GF-D8 (cell line): ENCODE measurements at regions not wholly inside any gene's neighbourhood (a gene's known extent, or its start where the extent isn't known, plus 50 kb on each side); places are given as distances from the start of the nearest gene placed in this dataset.

Experiments
- DNase-seq: peaks from one replicate; lab custom pipeline; 2025; lab: John Stamatoyannopoulos, UW

- DNase-seq, result no peak
These were observed 62.0 kb upstream of the EGFR start for GRCh38 chr7:54956865-54957264.

DNA sequence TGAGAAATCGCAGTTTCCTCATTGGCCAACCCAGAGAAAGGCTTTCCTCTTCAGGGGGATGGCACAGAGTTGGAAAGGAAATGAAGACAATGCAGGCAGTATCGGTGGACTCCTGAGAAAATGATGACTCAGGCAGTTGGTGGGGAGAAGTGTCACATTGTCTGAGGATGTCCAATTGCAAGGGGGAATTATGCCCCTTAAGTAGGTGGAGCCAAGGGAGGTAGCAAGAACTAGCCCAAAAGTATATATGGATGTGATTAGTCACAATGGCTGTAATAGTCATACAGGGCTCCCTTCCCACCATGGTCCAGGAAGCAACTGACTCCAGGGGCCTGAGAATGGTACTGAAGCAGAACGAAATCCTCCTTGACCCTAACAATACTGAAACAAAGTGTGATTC, 58.3 kb upstream of the EGFR start:
- no peak for DNase-seq

DNA sequence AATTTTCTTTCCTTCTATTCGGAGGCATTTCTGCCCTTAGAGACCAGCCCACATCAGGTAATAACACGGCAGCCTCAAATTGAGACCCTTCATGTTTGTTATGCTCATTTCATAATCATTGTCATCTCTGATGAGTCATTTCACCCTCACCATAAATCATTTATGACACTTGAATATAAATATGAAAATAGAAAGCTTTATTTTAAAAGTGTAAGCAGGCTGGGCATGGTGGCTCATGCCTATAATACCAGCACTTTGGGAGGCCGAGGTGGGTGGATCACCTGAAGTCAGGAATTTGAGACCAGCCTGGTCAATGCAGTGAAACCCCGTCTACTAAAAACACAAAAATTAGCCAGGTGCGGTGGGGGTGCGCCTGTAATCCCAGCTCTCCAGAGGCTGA, 57.4 kb upstream of the EGFR start:
- DNase-seq, result no peak

DNA sequence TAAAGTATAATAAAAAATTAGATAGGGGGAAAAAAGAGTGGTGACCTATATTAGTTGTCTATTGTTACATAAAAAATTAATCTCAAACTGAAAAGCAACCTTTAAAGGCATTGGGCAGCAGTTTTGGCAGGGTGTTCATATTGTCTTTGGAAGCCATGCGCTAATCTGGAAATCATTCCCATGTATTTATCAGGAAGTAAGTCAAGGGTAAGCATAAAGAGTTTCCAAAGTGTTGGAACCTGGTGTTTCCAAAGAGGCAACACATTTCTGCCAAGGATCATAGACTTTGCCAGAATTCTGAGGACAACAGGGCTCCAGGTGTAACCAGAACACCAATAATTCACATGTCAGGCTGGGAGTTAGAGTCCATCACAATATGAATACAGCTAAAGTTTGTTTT, 55.7 kb upstream of the EGFR start:
- DNase-seq, result no peak

DNA sequence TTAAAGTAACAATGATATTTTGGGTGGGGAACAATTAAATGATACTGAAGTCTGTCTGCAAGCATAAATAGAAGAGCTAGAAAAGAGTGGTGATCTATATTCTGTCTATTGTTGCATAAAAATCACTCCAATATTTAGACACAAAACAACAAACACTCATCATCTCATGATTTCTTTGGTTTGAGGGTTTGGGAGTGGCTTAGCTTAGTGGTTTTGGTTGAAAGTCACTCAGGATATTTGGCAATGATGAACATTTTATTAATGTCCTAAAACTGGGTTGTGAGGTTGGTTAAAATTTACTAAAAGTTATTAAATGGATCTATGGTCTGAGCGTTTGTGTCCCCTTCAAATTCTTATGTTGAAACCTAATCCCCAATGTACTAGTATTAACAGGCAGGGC, 54.7 kb upstream of the EGFR start:
- no peak for DNase-seq

- DNase-seq, result no peak
These were observed 51.4 kb upstream of the EGFR start for GRCh38 chr7:54967377-54967776.

GRCh38 chr7:54968018-54968417, 50.8 kb upstream of the EGFR start:
- DNase-seq, result no peak
